Inferior parietal cortex (tissue), 1 donor: ENCODE measurements at regions not wholly inside any gene's neighbourhood (a gene's known extent, or its start where the extent isn't known, plus 50 kb on each side); places are given as distances from the start of the nearest gene placed in this dataset.
A peak's percentile ranks its signal among the peaks of the same experiment; 100 is the strongest.

Experiments
- DNase-seq: peaks from one replicate; pipeline ENCODE4 v3.0.0-alpha.2; 2016; ENCODE audit errors: extremely low spot score

- DNase-seq = peak; percentile 22
Observed at GRCh38 chr7:17233603-17234002, 64.8 kb upstream of the AHR start.

GRCh38 chr7:17234030-17234397 is 64.4 kb upstream of the AHR start:
- DNase-seq = peak; percentile 17

DNA sequence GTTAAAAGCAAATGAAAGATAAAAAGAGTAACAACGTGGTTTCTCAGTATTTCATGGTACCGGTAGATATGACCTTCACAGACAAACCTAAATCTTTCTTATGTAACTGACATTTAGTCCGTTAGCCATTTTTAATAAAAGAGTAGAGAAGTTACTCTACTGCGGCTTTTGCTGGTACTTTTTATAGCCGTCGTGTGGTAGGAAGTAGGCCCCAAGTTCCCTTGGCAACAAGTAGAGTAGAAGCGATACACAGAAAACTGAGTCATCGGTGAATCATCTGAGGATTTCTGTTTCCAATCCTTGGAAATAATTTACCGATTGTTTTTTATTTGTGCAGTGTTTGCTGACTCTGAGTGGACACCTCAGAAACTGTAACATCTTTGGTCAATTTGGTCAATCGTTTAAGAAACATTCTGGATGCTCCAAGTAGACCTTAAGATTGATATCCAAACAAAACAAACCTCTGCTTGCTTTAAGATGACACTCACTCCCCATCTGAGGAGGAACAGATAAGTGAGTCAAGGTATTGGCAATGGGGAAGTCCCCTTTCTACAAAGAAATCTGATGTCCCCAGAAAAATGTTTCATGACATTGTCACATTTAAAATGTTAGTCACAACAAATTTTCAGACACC is 63.9 kb upstream of the AHR start:
- peak; percentile 68 for DNase-seq

- no peak for DNase-seq
Observed at GRCh38 chr7:17236171-17236570, 62.3 kb upstream of the AHR start.

GRCh38 chr7:17236603-17237002 is 61.8 kb upstream of the AHR start:
- no peak for DNase-seq

- DNase-seq = no peak
Observed at GRCh38 chr7:17239046-17239445, 59.4 kb upstream of the AHR start.

GRCh38 chr7:17239683-17240521 is 58.5 kb upstream of the AHR start:
- DNase-seq = no peak

GRCh38 chr7:17242504-17242903 is 55.9 kb upstream of the AHR start:
- no peak for DNase-seq

GRCh38 chr7:17244786-17245185 is 53.7 kb upstream of the AHR start:
- DNase-seq = no peak

DNA sequence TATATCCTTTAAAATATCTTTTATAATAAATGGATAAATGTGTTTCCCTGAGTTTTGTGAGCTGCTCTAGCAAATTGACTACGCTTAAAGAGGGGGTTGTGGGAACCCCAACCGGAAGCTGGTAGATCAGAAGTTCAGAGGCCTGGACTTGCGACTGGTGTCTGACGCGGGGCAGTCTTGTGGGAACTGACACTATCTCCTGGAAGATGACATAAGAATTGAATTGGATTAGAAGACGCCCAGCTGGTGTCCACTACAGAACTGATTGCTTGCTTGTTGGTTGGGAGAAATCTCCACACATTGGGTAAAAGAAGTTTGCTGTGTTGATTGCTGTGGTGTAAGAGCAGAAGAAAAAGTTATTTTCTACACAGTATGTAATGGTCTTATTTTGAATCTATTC is 51.1 kb upstream of the AHR start:
- DNase-seq = no peak

DNA sequence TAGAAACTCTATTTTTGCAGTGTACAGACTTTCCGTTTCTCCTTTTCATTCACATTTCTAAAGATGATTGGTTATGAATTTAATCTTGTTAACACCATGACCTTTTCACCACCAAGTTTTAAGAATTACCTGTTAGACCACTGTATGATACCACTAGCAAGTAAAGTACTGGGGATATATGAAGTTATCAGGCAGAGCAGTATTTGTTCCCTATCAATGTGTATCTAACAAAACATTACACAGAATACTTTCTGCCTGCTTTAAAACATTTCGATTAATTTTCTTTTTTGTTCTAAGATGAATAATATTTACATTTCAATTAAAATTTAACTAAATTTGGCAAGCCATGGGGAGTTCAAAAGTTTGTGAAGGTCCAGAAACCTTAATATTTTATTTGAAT is 49.9 kb upstream of the AHR start:
- no peak for DNase-seq
